Hindlimb muscle (tissue), 1 donor: ENCODE measurements at regions not wholly inside any gene's neighbourhood (a gene's known extent, or its start where the extent isn't known, plus 50 kb on each side); places are given as distances from the start of the nearest gene placed in this dataset.
"Not testable (repeated sequence)": the region's sequence is repeated elsewhere in the genome, so short reads cannot be mapped to it uniquely, and the experiment has no call there.

Experiments used
- DNase-seq: peaks from one replicate; pipeline ENCODE4 v3.0.0-alpha.2; 2013

DNA sequence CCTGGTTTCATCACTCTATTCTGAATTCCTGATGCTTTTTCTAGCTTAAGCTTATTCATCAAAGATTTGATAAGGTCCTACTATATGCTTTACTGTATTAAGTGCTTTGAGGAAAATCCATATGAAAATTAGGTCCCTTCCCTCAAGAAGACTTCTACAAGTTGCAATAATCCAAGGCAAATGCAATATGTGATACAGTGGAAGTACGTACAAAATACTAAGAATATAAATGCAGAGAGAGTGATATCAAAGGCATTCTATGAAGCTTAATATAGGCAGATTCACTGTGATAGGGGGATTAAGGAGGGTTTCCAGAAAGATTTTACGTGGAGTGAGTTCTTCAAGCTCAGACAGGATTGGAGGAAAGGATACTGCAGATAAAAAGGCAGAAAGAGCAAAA is 142.1 kb downstream of the C6orf118 start:
- DNase-seq: no peak

GRCh38 chr6:165163519-165163918 is 145.9 kb downstream of the C6orf118 start:
- DNase-seq: no peak

DNA sequence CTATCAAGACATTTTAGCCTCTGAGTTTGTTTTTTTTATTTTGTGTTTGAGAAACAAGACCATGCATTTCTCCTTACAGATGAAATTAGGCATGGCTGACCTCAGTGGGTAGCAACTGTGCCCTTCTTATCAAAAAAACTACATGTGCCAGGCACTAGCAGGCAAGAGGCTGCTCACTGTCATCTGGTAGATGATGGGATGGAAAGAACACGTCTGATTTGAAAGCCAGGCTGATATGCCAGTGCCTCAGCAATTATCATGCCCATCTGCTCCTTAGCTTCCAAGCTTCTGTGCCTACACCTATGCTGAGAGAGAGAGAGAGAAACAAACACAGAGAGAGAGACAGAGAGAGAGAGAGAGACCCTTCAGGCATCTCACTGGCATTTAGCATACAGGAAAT is 149.9 kb downstream of the C6orf118 start:
- DNase-seq: no peak

- DNase-seq: no peak
Observed at GRCh38 chr6:165146456-165146855, 162.9 kb downstream of the C6orf118 start.

DNA sequence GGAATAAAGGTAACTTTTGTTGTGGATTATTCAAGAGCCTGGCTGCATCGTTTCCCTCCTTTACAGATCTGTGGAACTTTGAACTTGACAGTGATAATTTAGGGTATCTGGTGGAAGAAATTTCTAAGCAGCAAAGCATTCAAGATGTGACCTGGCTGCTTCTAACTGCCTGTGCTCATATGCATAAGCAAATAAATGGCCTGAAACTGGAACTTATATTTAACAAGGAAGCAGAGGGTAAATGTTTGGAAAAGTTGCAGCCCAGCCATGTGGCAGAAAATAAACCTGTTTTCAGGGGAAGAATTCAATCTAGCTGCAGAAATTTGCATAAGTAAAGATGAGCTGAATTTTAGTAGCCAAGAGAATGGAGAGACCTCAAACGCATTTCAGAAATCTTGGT is 173.5 kb downstream of the C6orf118 start:
- DNase-seq: no peak

GRCh38 chr6:165129086-165129485 is 180.3 kb downstream of the C6orf118 start:
- peak; percentile 6 for DNase-seq

DNA sequence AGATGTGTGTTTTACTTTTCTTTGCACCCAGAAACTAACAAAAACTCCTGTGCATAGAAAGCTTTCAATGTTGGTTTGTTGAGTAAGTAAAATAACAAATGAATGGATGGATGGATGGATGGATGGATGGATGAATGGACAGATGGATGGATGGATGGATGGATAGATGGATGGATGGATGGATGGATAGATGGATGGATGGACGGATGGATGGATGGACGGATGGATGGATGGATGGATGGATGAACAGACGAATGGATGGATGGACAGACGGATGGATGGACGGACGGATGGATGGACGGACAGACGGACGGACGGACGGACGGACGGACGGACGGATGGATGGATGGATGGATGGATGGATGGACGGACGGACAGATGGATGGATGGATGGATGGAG is 181.7 kb downstream of the C6orf118 start:
- DNase-seq: not testable (repeated sequence)

- DNase-seq: not testable (repeated sequence)
Observed at GRCh38 chr6:165124681-165125080, 184.7 kb downstream of the C6orf118 start.

GRCh38 chr6:165119231-165120020 is 190.0 kb downstream of the C6orf118 start:
- no peak for DNase-seq

GRCh38 chr6:165118736-165119135 is 190.7 kb downstream of the C6orf118 start:
- DNase-seq: no peak

GRCh38 chr6:165117806-165118205 is 191.6 kb downstream of the C6orf118 start:
- DNase-seq: no peak

DNA sequence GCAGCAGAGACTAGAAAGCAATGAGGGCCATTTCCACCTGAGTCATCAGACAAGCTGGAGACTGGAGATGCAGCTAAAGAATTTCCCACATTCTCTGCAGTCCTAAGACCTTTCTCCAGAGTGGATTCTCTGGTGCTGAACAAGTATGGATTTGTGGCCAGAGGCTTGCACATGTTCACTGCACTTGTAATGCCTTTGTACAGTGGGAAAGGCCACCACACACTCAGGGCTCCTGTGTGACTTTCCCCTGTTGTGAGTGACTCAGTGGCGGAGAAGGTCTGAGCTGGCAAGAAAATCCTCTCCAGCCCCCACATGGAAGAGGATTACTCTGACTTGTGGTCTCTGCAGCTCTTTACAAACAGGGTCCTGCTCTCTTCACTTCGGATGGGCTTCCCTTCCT is 192.3 kb downstream of the C6orf118 start:
- no peak for DNase-seq

- no peak for DNase-seq
Observed at GRCh38 chr6:165110860-165111259, 198.5 kb downstream of the C6orf118 start.

- no peak for DNase-seq
Observed at GRCh38 chr6:165109011-165109410, 200.4 kb downstream of the C6orf118 start.

DNA sequence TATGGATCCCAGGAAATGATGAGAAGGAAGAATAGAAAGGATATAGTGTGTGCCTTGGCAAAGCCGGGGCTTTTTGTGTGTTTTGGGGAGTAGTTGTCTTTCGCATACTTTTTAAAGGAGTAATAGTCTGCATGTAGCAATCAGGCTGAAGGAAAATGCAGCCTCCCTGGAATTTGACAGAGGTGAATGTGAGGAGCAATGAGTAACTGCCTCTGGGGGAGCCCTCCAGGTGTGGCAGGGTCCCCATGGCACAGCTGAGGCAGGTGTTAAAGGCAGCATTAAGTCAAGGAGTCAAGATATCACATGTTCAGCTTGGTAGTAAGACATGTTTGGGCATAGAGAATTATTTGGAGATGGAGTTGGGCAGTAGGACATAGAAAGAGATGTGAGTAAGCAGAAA is 203.1 kb downstream of the C6orf118 start:
- no peak for DNase-seq

DNA sequence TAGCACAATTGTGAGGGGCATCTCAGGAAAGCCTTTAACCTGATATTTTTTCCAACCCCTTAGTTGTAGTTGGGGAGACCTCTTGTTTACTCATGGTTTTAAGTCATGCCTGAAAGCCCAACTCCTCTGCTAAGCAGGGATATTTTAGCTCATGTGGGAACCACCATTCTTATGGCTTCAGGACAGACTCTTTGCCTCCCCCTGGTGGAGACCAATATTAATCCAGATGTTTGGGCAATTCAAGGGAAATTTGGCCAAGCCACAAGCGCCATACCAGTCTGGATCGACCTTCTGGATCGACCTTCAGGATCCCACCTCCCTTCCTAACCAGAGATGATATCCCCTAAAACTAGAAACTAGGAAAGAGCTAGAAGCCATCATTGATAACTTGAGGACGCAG is 211.2 kb downstream of the C6orf118 start:
- no peak for DNase-seq

- no peak for DNase-seq
Observed at GRCh38 chr6:165096868-165097267, 212.5 kb downstream of the C6orf118 start.

- DNase-seq: no peak
Observed at GRCh38 chr6:165096209-165096608, 213.2 kb downstream of the C6orf118 start.

- DNase-seq: no peak
Observed at GRCh38 chr6:165092881-165093595, 216.4 kb downstream of the C6orf118 start.

GRCh38 chr6:165091121-165091785 is 218.2 kb downstream of the C6orf118 start:
- DNase-seq: no peak

- DNase-seq: no peak
Observed at GRCh38 chr6:165090242-165090641, 219.2 kb downstream of the C6orf118 start.

- DNase-seq: no peak
Observed at GRCh38 chr6:165086814-165087213, 222.6 kb downstream of the C6orf118 start.

- DNase-seq: peak; percentile 34
Observed at GRCh38 chr6:165082636-165083035, 226.8 kb downstream of the C6orf118 start.
